ENCODE measurements at regions not wholly inside any gene's neighbourhood (a gene's known extent, or its start where the extent isn't known, plus 50 kb on each side); places are given as distances from the start of the nearest gene placed in this dataset.

DNA sequence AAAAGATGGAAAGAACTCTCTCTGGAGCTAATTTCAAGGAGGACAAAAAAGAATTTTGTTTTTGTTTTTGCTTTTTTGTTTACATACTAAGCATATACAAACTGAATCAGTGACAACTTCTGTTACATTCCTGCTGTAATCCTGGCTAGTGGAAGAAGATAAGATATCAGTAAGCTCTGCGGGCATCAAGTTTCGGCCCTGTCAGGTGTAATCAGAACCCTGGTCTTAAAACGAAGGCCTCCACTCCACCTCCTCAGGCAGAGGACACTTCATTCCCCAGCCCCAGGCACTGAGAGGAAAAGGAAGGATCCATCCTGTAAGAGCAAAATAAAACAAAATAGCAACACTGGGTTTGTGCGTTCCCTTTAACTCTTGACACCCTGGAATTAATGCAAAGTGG, 88.9 kb upstream of the ARHGAP29 start:
- no peak for TF ChIP-seq CTCF (IDR thresholded peaks at IDR 0.05)
- TF ChIP-seq POLR2A (IDR thresholded peaks at IDR 0.05) = no peak
- no peak for TF ChIP-seq POLR2AphosphoS5 (IDR thresholded peaks at IDR 0.05)

Data from upper lobe of left lung (tissue), 4 donors.